Endothelial cell (in vitro differentiated cells): ENCODE measurements at regions not wholly inside any gene's neighbourhood (a gene's known extent, or its start where the extent isn't known, plus 50 kb on each side); places are given as distances from the start of the nearest gene placed in this dataset.

Experiments
- DNase-seq: peaks from one replicate; pipeline ENCODE4 v3.0.0; 2021; ENCODE audit warnings: low spot score
- H3K27ac Mint-ChIP-seq: one replicate; pipeline ENCODE4 v1.8.0; 2021; ENCODE audit warnings: mixed read lengths, inconsistent platforms; ENCODE audit not compliant: unreplicated experiment
- H3K27me3 Mint-ChIP-seq: one replicate; pipeline ENCODE4 v1.8.0; 2021; ENCODE audit warnings: mild to moderate bottlenecking, moderate library complexity, mixed read lengths, inconsistent platforms; ENCODE audit not compliant: unreplicated experiment
- H3K36me3 Mint-ChIP-seq: one replicate; pipeline ENCODE4 v1.8.0; 2021; ENCODE audit warnings: mild to moderate bottlenecking, low read depth, mixed read lengths, inconsistent platforms; ENCODE audit not compliant: unreplicated experiment
- H3K4me1 Mint-ChIP-seq: one replicate; pipeline ENCODE4 v1.8.0; 2021; ENCODE audit warnings: mild to moderate bottlenecking, mixed read lengths, inconsistent platforms; ENCODE audit not compliant: unreplicated experiment
- H3K4me3 Mint-ChIP-seq: one replicate; pipeline ENCODE4 v1.8.0; 2021; ENCODE audit warnings: mild to moderate bottlenecking, mixed read lengths, inconsistent platforms; ENCODE audit not compliant: unreplicated experiment
- H3K9me3 Mint-ChIP-seq: one replicate; pipeline ENCODE4 v1.8.0; 2021; ENCODE audit warnings: mixed read lengths, inconsistent platforms; ENCODE audit not compliant: unreplicated experiment
- CTCF ChIP-seq: fragments of 200-600 bp; sonication (generic); IDR thresholded peaks from one replicate; pipeline ENCODE4 v1.5.0; 2021; ENCODE audit warnings: antibody characterized with exemption; ENCODE audit not compliant: unreplicated experiment

DNA sequence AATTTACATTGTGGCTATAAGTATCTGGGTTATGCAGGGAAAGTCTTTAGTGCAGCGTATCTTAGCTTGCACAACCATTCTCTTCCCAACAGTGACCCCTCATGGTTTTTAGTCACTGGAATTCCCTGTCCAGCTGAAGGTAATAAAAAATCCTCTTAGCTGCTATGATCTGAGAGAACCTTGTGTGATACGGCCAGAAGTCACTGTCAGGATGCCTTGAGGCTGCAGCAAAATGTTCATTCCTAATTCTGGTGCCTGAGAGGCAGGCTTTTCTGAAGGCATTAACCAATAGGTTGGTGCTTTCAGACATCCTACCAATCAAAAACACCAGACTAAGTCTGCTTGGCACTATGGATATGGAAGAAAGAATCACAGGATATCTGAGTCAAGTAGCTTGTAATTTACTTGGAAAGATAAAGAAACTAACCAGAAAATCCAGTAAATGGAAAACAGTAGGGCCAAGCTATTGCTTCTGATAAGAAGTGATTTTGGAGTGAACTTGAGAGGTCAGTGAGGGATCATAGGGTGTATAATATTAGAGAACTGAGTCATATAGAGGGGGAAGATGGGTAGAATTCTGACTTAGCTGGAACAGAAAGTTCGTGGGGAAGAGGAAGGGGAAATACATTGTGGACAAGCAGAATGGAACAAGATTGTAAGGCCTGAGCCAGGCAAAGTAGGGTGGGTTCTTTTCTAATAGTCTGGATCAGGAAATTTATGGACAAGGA lies 89.0 kb upstream of the SLC14A2 start:
- H3K4me3 Mint-ChIP-seq, result no peak overlapping the region
- TF ChIP-seq CTCF, result no peak
- H3K27me3 Mint-ChIP-seq, result no peaks in the 10 kb centered on the region
- no peaks in the 10 kb centered on the region for H3K9me3 Mint-ChIP-seq
- H3K27ac Mint-ChIP-seq, result no peak overlapping the region
- peaks cover 8% of the 10 kb centered on the region for H3K4me1 Mint-ChIP-seq
- no peak for DNase-seq
- H3K36me3 Mint-ChIP-seq, result no peaks in the 10 kb centered on the region

- Mint-ChIP-seq H3K27me3 (no peaks in the 10 kb centered on the region), H3K4me1 (peaks cover 4% of the 10 kb centered on the region), H3K36me3 (no peaks in the 10 kb centered on the region), H3K9me3 (no peaks in the 10 kb centered on the region), H3K27ac (no peak overlapping the region), H3K4me3 (no peak overlapping the region)
- DNase-seq, result no peak
- no peak for TF ChIP-seq CTCF
Observed at GRCh38 chr18:45527891-45528290, 87.4 kb upstream of the SLC14A2 start.

DNA sequence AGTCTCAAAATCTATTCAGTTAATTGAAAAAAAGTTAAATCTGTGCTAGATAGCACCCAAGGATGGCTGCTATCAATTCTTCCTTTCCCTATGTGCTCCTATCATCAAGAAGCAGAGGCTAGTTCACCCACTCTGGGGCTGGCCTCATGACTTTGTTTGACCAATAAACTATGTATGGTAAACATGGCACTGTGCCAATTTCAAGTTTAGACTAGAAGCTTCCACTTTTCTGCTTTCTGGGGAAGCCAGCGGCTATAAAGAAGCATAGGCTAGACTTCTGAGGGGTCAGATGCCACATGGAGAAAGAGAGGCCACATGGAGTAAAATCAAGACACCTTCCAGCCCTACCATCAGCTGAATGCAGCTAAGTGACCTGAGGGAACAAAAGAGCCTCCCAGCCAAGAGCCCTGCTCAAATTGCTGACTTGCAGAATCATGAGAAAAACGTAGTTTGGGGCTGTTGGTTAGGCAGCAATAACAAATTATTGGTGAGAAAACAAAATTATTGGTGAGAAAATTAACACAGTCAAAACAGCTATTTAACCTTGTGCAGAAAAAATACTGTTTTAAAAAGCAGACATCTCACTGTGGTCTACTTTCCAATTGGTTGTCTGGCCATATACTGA lies 86.5 kb upstream of the SLC14A2 start:
- Mint-ChIP-seq H3K9me3 (no peaks in the 10 kb centered on the region), H3K4me3 (no peak overlapping the region), H3K4me1 (peaks cover 4% of the 10 kb centered on the region)

GRCh38 chr18:45538444-45538843 lies 76.8 kb upstream of the SLC14A2 start:
- Mint-ChIP-seq H3K4me1 (peaks cover 5% of the 10 kb centered on the region), H3K36me3 (no peaks in the 10 kb centered on the region), H3K27me3 (peaks cover 4% of the 10 kb centered on the region), H3K27ac (no peak overlapping the region), H3K9me3 (no peaks in the 10 kb centered on the region), H3K4me3 (no peak overlapping the region)
- TF ChIP-seq CTCF, result no peak
- DNase-seq, result no peak

More for the DNA sequence above, 86.5 kb upstream of the SLC14A2 start:
- TF ChIP-seq CTCF, result no peak
- no peak overlapping the region for H3K27ac Mint-ChIP-seq
- H3K27me3 Mint-ChIP-seq, result no peaks in the 10 kb centered on the region
- H3K36me3 Mint-ChIP-seq, result no peaks in the 10 kb centered on the region
- no peak for DNase-seq

DNA sequence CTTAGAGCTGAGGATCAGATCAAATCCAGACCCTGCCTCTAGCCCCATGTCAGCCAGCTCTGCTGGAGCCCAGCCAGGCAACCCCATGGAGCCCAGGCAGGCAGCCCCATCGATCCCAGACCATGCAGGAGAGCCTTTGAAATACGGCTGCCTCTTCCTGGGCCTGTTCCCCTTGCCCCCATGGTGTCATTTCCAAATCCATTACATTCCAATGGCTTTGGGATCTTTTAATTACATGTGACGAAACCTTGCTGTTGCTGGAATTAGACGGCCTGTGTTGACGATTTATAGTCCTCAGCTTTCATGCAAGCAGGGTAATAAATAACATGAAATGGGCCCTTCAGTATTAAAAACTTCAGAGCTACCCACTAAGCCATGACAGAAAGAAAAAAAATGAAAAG lies 75.8 kb upstream of the SLC14A2 start:
- Mint-ChIP-seq H3K4me3 (no peak overlapping the region), H3K27ac (no peak overlapping the region), H3K27me3 (peaks cover 4% of the 10 kb centered on the region), H3K4me1 (peaks cover 5% of the 10 kb centered on the region), H3K9me3 (no peaks in the 10 kb centered on the region), H3K36me3 (no peaks in the 10 kb centered on the region)
- no peak for DNase-seq
- TF ChIP-seq CTCF, result no peak
